ENCODE measurements at regions not wholly inside any gene's neighbourhood (a gene's known extent, or its start where the extent isn't known, plus 50 kb on each side); places are given as distances from the start of the nearest gene placed in this dataset.

- no peak for TF ChIP-seq CREB1 (IDR thresholded peaks at IDR 0.05; ENCODE audit: low read depth)
- no peak for TF ChIP-seq REST (IDR thresholded peaks at IDR 0.05; ENCODE audit: low read depth)
- no peak for TF ChIP-seq TAF1 (IDR thresholded peaks at IDR 0.05; ENCODE audit: low read depth)
- no peak for TF ChIP-seq USF1 (IDR thresholded peaks at IDR 0.05)
- no peak for TF ChIP-seq TEAD4 (IDR thresholded peaks at IDR 0.05)
- TF ChIP-seq MAX (IDR thresholded peaks at IDR 0.05), result no peak
- no peak for TF ChIP-seq EP300 (IDR thresholded peaks at IDR 0.05; ENCODE audit: borderline replicate concordance)
- no peak for TF ChIP-seq CEBPB (IDR thresholded peaks at IDR 0.05)
- TF ChIP-seq YY1 (IDR thresholded peaks at IDR 0.05; ENCODE audit: low read depth), result no peak
- TF ChIP-seq EGR1 (IDR thresholded peaks at IDR 0.05), result no peak
- TF ChIP-seq NFIC (IDR thresholded peaks at IDR 0.05), result no peak
- no peak for TF ChIP-seq ZBTB7A (IDR thresholded peaks at IDR 0.05; ENCODE audit: low read depth)
- TF ChIP-seq TCF12 (IDR thresholded peaks at IDR 0.05; ENCODE audit: low read depth), result no peak
- TF ChIP-seq RAD21 (IDR thresholded peaks at IDR 0.05; ENCODE audit: low read depth), result no peak
Measured at GRCh38 chr9:91495450-91495849, 71.8 kb upstream of the NFIL3 start.
